ENCODE measurements at regions not wholly inside any gene's neighbourhood (a gene's known extent, or its start where the extent isn't known, plus 50 kb on each side); places are given as distances from the start of the nearest gene placed in this dataset.

DNA sequence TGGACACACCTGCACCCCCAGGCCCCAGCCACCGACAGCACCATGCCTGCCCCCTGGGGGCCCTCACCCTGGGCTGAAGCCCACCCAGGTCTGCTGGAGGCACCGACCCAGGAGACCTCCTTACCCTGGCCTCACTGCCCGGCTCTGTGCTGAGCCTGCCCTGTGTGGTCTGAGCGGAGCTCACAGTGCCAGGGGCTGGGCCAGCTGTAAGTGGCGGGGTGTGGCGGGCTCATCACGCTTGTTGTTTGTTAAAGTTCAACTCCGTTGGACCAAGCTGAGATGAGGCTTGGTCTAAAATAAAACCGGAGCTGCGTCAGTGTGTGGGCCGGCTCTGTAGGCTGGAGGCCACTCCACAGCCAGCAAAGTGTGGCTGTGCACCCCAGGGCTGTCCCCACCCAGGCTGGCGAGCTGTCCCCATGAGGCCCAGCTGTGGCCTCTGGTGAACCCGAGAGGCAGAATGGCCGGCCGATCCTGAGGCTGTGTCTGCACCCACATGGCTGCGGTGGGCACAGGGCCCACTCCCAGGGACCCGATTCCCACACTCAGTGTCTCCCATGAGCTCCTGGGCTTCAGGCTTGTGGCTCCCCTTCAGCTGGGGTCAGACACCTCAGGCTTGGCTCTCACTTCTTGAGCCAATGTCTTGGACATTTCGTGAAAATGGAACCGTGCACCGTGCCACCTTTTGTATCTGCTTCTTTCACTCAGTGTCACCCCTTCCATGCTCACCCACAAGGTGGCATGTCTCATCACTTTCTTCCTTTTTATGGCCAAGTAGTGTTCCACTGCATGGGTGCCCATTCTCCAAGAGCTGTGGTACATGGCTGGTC lies 137.9 kb downstream of the CTTN start:
- no peak for TF ChIP-seq EZH2 (IDR thresholded peaks at IDR 0.05; ENCODE audit: borderline replicate concordance)
- no peak for TF ChIP-seq EZH2phosphoT487 (IDR thresholded peaks at IDR 0.05; ENCODE audit: low read depth, severe bottlenecking, unreplicated experiment)
- TF ChIP-seq, protein P1, sequence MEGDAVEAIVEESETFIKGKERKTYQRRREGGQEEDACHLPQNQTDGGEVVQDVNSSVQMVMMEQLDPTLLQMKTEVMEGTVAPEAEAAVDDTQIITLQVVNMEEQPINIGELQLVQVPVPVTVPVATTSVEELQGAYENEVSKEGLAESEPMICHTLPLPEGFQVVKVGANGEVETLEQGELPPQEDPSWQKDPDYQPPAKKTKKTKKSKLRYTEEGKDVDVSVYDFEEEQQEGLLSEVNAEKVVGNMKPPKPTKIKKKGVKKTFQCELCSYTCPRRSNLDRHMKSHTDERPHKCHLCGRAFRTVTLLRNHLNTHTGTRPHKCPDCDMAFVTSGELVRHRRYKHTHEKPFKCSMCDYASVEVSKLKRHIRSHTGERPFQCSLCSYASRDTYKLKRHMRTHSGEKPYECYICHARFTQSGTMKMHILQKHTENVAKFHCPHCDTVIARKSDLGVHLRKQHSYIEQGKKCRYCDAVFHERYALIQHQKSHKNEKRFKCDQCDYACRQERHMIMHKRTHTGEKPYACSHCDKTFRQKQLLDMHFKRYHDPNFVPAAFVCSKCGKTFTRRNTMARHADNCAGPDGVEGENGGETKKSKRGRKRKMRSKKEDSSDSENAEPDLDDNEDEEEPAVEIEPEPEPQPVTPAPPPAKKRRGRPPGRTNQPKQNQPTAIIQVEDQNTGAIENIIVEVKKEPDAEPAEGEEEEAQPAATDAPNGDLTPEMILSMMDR (IDR thresholded peaks at IDR 0.05; ENCODE audit: poor library complexity) = no peak
- Histone ChIP-seq H3K27me3 (no peaks in the 10 kb centered on the region), H2AFZ (no peak overlapping the region), H3K9me2 (replicated peaks; ENCODE audit: insufficient read depth) (no peaks in the 10 kb centered on the region), H3K9me3 (ENCODE audit: low read depth) (no peaks in the 10 kb centered on the region), H3K4me3 (no peak overlapping the region), H4K20me1 (ENCODE audit: insufficient read depth, poor library complexity, severe bottlenecking) (no peaks in the 10 kb centered on the region), H3K27ac (no peak overlapping the region), H3K4me1 (ENCODE audit: insufficient read depth) (no peaks in the 10 kb centered on the region), H3K79me2 (no peaks in the 10 kb centered on the region), H3K4me2 (no peak overlapping the region), H3K36me3 (replicated peaks; ENCODE audit: insufficient read depth, low read depth) (no peaks in the 10 kb centered on the region)
- 98% methylated on average over 20 of the region's 20 CpGs for WGBS (ENCODE audit: low lambda C conversion rate, missing lambda C conversion rate)
- no peak for DNase-seq (ENCODE audit: low spot score)

DNA sequence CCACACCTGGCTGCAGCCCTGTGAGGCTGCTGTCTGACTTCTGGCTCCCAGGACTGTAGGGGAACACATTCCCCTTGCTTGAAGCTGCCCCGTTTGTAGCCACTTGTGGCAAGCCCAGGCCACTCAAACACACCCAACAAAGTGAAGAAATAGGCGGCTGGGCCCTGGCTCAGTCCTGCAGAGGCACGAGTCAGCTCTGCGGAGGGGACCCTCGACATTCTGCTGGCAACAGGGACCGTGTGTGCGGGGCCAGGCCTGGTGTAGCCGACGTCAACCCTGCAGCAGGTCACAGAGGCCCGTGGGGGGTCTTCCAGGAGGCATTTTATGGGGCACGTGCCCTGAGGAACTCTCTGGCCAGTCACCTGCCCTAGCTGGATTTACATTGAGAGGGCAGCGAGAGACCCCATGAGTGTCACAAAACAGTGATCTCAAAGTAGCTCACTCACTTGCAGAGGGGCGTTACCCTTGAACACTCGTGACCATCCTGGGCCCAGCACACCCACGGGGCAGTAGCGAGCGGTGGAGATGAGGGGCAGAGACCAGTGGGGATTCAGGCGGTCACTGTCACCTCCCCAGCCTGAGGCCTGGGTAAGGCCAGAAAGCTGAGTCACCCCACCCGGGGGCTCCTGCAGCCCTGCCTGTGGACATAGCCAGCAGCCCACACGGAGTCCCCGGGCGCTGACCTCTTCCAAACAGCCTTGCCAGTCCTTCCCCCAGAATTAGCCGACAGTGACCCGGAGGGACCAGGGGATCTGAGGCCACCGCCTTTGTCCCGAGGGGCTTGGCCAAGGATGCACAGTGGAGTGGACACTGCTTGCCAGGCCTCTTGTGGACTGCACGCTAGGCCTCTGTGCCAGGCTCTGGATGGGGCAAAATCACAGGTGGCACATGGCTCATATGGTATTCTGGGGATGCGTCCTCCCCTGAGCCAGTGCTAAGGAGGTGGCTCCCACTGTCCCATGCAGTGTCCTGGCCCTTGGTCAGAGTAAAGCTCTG lies 139.5 kb downstream of the CTTN start:
- no peak overlapping the region for H3K4me2 ChIP-seq
- 94% methylated on average over 27 of the region's 28 CpGs for WGBS (ENCODE audit: low lambda C conversion rate, missing lambda C conversion rate)
- no peak overlapping the region for H3K4me3 ChIP-seq
- H2AFZ ChIP-seq = no peak overlapping the region
- no peak for DNase-seq (ENCODE audit: low spot score)
- no peak overlapping the region for H3K27ac ChIP-seq
- H3K9me3 ChIP-seq (ENCODE audit: low read depth) = no peaks in the 10 kb centered on the region
- H3K9me2 ChIP-seq (replicated peaks; ENCODE audit: insufficient read depth) = no peaks in the 10 kb centered on the region
- no peaks in the 10 kb centered on the region for H3K36me3 ChIP-seq (replicated peaks; ENCODE audit: insufficient read depth, low read depth)
- H3K4me1 ChIP-seq (ENCODE audit: insufficient read depth) = no peaks in the 10 kb centered on the region
- H3K79me2 ChIP-seq = no peaks in the 10 kb centered on the region
- TF ChIP-seq EZH2 (IDR thresholded peaks at IDR 0.05; ENCODE audit: borderline replicate concordance) = no peak
- TF ChIP-seq EZH2phosphoT487 (IDR thresholded peaks at IDR 0.05; ENCODE audit: low read depth, severe bottlenecking, unreplicated experiment) = no peak
- TF ChIP-seq, protein P1 (IDR thresholded peaks at IDR 0.05; ENCODE audit: poor library complexity) = no peak
- H3K27me3 ChIP-seq = no peaks in the 10 kb centered on the region
- no peaks in the 10 kb centered on the region for H4K20me1 ChIP-seq (ENCODE audit: insufficient read depth, poor library complexity, severe bottlenecking)

DNA sequence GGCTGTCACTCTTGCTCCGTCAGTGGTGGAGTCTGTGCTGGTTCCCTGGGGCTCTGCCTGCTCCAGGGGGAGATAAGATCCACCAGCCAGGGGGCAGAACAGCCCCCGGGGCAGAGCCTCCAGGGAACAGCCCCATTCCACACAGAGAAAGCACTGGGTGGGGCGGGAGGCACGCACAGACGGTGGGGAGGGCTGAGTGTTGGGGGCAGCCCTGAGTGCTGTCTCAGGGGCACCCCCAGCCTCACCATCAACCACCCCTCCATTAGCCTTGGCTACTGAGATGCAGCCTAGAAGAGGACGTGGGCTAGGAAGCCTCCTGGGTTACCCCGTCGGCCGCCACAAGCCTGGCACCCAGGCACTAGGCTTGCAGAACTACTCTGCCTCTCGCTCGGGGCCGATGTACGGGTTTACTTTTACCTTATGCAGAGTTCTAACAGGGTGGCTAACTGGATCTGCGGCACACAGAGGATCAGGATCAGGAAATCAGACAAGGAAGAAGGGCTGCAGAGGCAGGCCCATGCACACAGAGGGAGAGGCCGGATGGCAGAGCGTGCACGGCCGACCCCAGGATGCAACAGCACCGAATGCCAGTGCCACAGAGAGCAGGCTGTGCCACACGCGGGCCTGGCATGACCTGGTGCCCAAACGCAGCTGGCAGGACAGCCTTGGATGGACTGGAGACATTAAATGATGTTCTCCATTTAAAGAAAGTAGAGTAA lies 140.5 kb downstream of the CTTN start:
- H2AFZ ChIP-seq = no peak overlapping the region
- no peaks in the 10 kb centered on the region for H3K79me2 ChIP-seq
- no peak overlapping the region for H3K4me3 ChIP-seq
- WGBS (ENCODE audit: low lambda C conversion rate, missing lambda C conversion rate) = 90% methylated on average over 22 of the region's 22 CpGs
- H3K27me3 ChIP-seq = no peaks in the 10 kb centered on the region
- no peaks in the 10 kb centered on the region for H3K4me1 ChIP-seq (ENCODE audit: insufficient read depth)
- H3K9me3 ChIP-seq (ENCODE audit: low read depth) = no peaks in the 10 kb centered on the region
- no peaks in the 10 kb centered on the region for H4K20me1 ChIP-seq (ENCODE audit: insufficient read depth, poor library complexity, severe bottlenecking)
- no peak overlapping the region for H3K4me2 ChIP-seq
- H3K36me3 ChIP-seq (replicated peaks; ENCODE audit: insufficient read depth, low read depth) = no peaks in the 10 kb centered on the region
- no peak for TF ChIP-seq EZH2 (IDR thresholded peaks at IDR 0.05; ENCODE audit: borderline replicate concordance)
- no peak for TF ChIP-seq EZH2phosphoT487 (IDR thresholded peaks at IDR 0.05; ENCODE audit: low read depth, severe bottlenecking, unreplicated experiment)
- TF ChIP-seq, protein P1 (IDR thresholded peaks at IDR 0.05; ENCODE audit: poor library complexity) = no peak
- no peak for DNase-seq (ENCODE audit: low spot score)
- H3K9me2 ChIP-seq (replicated peaks; ENCODE audit: insufficient read depth) = no peaks in the 10 kb centered on the region
- no peak overlapping the region for H3K27ac ChIP-seq
